ENCODE measurements at regions not wholly inside any gene's neighbourhood (a gene's known extent, or its start where the extent isn't known, plus 50 kb on each side); places are given as distances from the start of the nearest gene placed in this dataset.

DNA sequence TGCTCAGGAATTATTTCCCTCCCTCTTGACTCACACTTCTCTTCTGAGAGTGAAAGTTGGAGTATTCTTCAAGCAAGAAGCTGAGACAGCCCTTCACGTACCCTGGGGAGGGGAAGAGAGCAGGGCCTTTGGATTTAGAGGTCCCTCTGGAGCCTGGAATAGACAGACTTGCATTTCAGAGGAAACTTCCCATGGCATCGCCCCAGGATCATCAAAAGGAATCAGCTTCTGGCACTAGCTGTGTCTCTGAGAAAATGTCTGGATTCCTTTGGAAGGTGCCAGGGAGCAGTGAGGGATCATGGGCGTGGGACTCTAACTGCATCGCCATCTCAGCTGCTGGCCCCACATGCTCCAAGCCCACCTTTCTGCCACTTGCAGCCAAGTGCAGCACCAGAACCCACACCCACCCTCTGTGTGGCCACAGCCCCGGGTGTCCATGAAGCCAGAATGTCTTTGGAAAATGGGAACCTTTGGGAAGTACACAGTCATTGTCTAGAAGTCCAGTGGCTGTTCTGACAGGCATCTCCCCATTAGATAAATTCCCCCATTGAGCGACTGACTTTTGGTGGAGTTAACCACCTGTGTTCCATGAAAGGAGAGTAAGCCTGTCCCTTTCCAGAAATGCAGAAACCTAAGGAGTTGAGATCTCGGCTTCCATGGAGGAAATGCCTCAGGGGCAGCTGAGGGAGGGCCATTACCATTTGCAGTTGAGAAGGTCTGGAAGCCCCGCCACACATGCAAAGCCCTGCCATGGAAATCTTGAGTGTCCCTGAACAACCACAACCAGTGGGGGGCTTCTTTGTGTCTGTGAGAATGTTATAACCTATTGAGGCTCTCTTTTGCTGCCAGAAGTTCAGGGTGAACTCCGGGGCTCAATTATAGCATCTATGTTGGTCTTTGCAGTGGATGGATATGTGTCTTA, 57.8 kb upstream of the GDF10 start:
- no peak overlapping the region for H3K9ac ChIP-seq (ENCODE audit: low read length in 5 of 5)
- no peak overlapping the region for H3K27ac ChIP-seq (ENCODE audit: low read depth, low read length)
- peaks cover 3 to 57% (median 44%) of the 10 kb centered on the region in 5 donors for H3K4me1 ChIP-seq (ENCODE audit: control insufficient read depth in 5 of 5, insufficient read depth in 5 of 5, low read length in 5 of 5)
- no peaks in the 10 kb centered on the region for H3K36me3 ChIP-seq (ENCODE audit: control insufficient read depth in 5 of 5, insufficient read depth in 5 of 5, low read length in 5 of 5)
- peak overlapping the region in 1 of 5 donors; percentile 6 for H3K4me3 ChIP-seq (ENCODE audit: low read depth in 1 of 5, low read length in 5 of 5)
- peaks cover 0 to 6% (median 0%) of the 10 kb centered on the region in 5 donors for H3K9me3 ChIP-seq (ENCODE audit: control insufficient read depth in 5 of 5, low read length in 5 of 5)
- peaks cover 0 to 6% (median 0%) of the 10 kb centered on the region in 5 donors for H3K27me3 ChIP-seq (ENCODE audit: control insufficient read depth in 5 of 5, insufficient read depth in 4 of 5, low read length in 5 of 5)

DNA sequence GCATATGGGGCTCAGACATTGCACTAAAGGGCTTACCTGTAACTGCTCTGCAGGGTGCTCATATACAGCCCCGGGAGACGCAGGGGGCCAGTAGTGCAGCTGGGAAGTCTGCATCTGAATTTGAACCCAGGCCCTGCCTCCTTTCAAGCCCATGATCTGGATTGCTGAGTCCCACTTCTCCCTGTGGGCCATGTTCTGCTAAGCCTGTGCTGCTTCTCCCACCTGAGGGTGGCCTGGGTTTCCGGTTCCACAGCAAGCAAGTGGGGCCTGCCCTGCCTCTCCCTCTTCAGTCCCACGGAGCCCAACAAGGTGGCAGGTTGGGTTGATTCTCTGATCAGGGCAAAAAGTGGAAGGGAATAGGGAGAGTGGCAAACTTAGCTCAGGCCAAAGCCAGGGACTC, 56.6 kb upstream of the GDF10 start:
- no peak overlapping the region for H3K27ac ChIP-seq (ENCODE audit: low read depth, low read length)
- H3K27me3 ChIP-seq (ENCODE audit: control insufficient read depth in 5 of 5, insufficient read depth in 4 of 5, low read length in 5 of 5) = peaks cover 0 to 6% (median 0%) of the 10 kb centered on the region in 5 donors
- H3K4me1 ChIP-seq (ENCODE audit: control insufficient read depth in 5 of 5, insufficient read depth in 5 of 5, low read length in 5 of 5) = peaks cover 3 to 45% (median 32%) of the 10 kb centered on the region in 5 donors
- no peak overlapping the region for H3K4me3 ChIP-seq (ENCODE audit: low read depth in 1 of 5, low read length in 5 of 5)
- H3K36me3 ChIP-seq (ENCODE audit: control insufficient read depth in 5 of 5, insufficient read depth in 5 of 5, low read length in 5 of 5) = no peaks in the 10 kb centered on the region
- peak overlapping the region in 1 of 5 donors; percentile 35 for H3K9ac ChIP-seq (ENCODE audit: low read length in 5 of 5)
- H3K9me3 ChIP-seq (ENCODE audit: control insufficient read depth in 5 of 5, low read length in 5 of 5) = peaks cover 0 to 6% (median 0%) of the 10 kb centered on the region in 5 donors

DNA sequence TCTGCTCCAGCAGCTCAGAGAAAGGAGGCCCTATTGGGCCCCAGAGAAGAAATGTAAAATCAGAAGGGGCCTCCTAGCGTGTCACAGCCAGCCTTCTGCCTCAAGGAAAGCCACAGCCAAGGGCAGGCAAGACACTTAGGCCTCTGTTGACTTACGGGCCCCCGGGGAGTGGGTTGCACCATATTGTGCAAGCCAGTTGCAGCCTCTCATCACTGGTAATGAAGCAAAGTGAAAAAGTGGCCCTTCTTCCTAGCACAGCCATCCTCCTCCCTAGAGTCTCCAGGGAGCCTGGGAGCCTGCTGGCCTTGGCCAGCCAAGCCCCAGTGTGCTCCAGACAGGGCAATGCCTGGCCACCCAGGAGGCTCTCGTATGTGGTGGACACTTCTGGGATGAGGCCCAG, 56.2 kb upstream of the GDF10 start:
- H3K27ac ChIP-seq (ENCODE audit: low read depth, low read length) = no peak overlapping the region
- H3K4me3 ChIP-seq (ENCODE audit: low read depth in 1 of 5, low read length in 5 of 5) = no peak overlapping the region
- H3K9ac ChIP-seq (ENCODE audit: low read length in 5 of 5) = peak overlapping the region in 1 of 5 donors; percentile 35
- H3K9me3 ChIP-seq (ENCODE audit: control insufficient read depth in 5 of 5, low read length in 5 of 5) = peaks cover 0 to 6% (median 0%) of the 10 kb centered on the region in 5 donors
- H3K27me3 ChIP-seq (ENCODE audit: control insufficient read depth in 5 of 5, insufficient read depth in 4 of 5, low read length in 5 of 5) = peaks cover 0 to 6% (median 0%) of the 10 kb centered on the region in 5 donors
- peaks cover 2 to 41% (median 29%) of the 10 kb centered on the region in 5 donors for H3K4me1 ChIP-seq (ENCODE audit: control insufficient read depth in 5 of 5, insufficient read depth in 5 of 5, low read length in 5 of 5)
- H3K36me3 ChIP-seq (ENCODE audit: control insufficient read depth in 5 of 5, insufficient read depth in 5 of 5, low read length in 5 of 5) = no peaks in the 10 kb centered on the region

DNA sequence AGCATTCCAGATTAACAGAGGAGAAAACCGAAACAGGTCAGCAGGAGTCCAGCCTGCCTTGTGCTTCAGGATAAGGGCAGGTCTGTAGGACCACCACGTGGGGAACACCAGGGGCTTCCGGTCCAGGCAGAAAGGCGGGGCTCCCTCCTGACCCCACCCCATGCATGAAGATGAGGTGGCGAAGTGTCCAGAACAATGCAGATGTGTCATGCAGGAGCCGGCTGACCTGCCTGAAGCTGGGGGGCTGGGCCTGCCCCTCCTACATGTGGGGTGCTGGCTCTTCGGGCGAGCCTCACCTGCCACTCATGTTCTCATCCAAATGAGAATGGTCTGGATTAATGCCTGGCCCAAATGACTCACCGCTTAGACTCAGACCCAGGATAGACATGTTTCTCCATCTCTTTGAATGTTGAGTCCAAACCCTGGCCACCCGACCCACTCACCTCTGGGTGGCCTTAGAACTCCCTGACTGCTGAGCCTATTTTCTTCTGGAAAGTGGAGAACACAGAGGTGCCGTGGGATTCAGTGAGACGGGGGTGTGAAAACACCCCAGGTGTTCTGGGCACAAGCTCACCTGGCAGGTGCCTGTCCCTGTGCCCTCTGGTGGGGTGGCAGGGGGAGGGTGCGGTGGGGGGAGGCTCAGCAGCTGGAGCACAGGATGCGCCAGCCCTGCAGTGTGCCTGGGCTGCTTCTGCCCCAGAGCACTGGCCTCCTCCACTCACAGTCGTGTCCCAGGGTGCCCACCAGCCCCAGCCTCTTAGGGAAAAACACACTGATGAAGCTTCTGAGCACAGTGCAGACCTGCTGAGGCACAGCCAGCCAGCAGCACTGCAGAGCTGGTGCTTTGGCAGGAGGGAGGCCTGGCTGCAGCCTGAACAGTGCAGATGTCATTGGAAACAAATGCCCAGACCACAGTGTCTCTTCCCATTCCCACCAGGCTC, 55.2 kb upstream of the GDF10 start:
- Histone ChIP-seq H3K9me3 (ENCODE audit: control insufficient read depth in 5 of 5, low read length in 5 of 5) (no peaks in the 10 kb centered on the region), H3K36me3 (ENCODE audit: control insufficient read depth in 5 of 5, insufficient read depth in 5 of 5, low read length in 5 of 5) (no peaks in the 10 kb centered on the region), H3K27ac (ENCODE audit: low read depth, low read length) (no peak overlapping the region), H3K27me3 (ENCODE audit: control insufficient read depth in 5 of 5, insufficient read depth in 4 of 5, low read length in 5 of 5) (peaks cover 0 to 6% (median 0%) of the 10 kb centered on the region in 5 donors), H3K4me3 (ENCODE audit: low read depth in 1 of 5, low read length in 5 of 5) (no peak overlapping the region), H3K9ac (ENCODE audit: low read length in 5 of 5) (no peak overlapping the region), H3K4me1 (ENCODE audit: control insufficient read depth in 5 of 5, insufficient read depth in 5 of 5, low read length in 5 of 5) (peaks cover 2 to 41% (median 29%) of the 10 kb centered on the region in 5 donors)

DNA sequence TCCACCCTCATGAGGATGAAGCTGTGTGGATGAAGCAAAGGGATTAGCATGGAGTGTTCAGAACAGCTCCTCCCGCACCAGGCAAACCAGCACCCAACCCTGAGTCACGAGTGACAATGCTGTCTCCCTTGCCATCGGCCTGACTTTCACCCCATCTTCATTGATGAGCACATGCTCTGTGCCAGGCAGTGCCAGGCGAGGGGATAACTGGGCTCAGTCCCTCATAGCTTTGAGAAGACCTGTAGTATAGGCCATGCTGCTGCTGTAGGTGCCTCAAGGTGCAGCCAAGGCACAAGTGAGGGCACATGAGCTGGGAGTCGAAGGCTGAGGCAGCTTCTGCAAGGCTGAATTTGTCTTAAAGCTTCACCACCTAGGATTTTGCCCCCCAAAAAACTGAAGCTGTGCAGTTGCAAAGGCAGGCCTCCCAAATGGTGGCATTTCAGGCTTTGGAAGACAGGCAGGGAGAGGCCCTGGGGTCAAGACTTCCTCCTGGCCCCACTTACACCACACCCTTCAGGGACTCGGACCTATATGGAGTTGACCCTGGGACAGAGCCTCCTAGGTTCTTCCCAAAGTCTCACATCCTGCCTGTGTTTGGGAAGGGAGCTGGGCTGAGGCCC, 54.2 kb upstream of the GDF10 start:
- H3K4me1 ChIP-seq (ENCODE audit: control insufficient read depth in 5 of 5, insufficient read depth in 5 of 5, low read length in 5 of 5) = peaks cover 2 to 40% (median 29%) of the 10 kb centered on the region in 5 donors
- H3K27me3 ChIP-seq (ENCODE audit: control insufficient read depth in 5 of 5, insufficient read depth in 4 of 5, low read length in 5 of 5) = peaks cover 0 to 6% (median 0%) of the 10 kb centered on the region in 5 donors
- H3K9ac ChIP-seq (ENCODE audit: low read length in 5 of 5) = no peak overlapping the region
- no peaks in the 10 kb centered on the region for H3K36me3 ChIP-seq (ENCODE audit: control insufficient read depth in 5 of 5, insufficient read depth in 5 of 5, low read length in 5 of 5)
- no peaks in the 10 kb centered on the region for H3K9me3 ChIP-seq (ENCODE audit: control insufficient read depth in 5 of 5, low read length in 5 of 5)
- no peak overlapping the region for H3K27ac ChIP-seq (ENCODE audit: low read depth, low read length)
- no peak overlapping the region for H3K4me3 ChIP-seq (ENCODE audit: low read depth in 1 of 5, low read length in 5 of 5)

DNA sequence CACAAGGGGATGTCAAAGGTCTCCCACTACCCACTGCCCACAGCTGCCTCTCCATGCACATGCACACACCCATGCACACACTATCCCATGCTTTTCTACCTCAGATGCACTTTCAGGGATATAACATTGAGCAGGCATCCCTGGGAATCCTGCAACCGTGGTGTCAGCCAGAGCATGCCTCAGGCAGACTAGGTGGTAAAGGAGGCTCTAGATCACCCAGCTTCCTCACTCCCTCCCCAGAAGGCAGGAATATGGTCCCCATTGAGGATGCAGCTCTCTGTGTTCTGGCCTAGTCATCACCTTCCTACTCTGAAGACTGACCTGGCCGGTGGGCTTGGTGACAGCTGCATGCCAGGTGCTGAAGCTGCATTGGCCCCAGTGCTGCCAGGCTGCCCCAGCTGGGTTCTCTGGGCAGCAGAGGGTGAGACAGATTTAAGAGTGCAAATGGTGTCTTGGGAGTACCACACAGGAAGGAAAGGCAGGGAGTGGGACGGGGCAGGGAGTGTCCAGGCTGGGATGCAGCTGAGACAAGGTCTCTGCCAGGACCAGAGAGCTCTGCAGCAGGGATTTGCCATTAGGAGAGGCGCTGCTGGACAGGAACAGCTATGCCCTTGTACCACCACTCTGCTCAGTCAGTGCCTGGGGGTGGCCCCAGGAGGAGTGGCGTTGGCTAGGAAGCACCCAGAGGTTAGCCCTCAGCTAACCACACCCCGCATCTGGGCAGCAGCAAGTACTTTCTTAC, 53.4 kb upstream of the GDF10 start:
- H3K9ac ChIP-seq (ENCODE audit: low read length in 5 of 5) = no peak overlapping the region
- no peaks in the 10 kb centered on the region for H3K9me3 ChIP-seq (ENCODE audit: control insufficient read depth in 5 of 5, low read length in 5 of 5)
- H3K4me3 ChIP-seq (ENCODE audit: low read depth in 1 of 5, low read length in 5 of 5) = no peak overlapping the region
- peaks cover 0 to 6% (median 0%) of the 10 kb centered on the region in 5 donors for H3K27me3 ChIP-seq (ENCODE audit: control insufficient read depth in 5 of 5, insufficient read depth in 4 of 5, low read length in 5 of 5)
- peaks cover 2 to 32% (median 24%) of the 10 kb centered on the region in 5 donors for H3K4me1 ChIP-seq (ENCODE audit: control insufficient read depth in 5 of 5, insufficient read depth in 5 of 5, low read length in 5 of 5)
- no peaks in the 10 kb centered on the region for H3K36me3 ChIP-seq (ENCODE audit: control insufficient read depth in 5 of 5, insufficient read depth in 5 of 5, low read length in 5 of 5)
- no peak overlapping the region for H3K27ac ChIP-seq (ENCODE audit: low read depth, low read length)

DNA sequence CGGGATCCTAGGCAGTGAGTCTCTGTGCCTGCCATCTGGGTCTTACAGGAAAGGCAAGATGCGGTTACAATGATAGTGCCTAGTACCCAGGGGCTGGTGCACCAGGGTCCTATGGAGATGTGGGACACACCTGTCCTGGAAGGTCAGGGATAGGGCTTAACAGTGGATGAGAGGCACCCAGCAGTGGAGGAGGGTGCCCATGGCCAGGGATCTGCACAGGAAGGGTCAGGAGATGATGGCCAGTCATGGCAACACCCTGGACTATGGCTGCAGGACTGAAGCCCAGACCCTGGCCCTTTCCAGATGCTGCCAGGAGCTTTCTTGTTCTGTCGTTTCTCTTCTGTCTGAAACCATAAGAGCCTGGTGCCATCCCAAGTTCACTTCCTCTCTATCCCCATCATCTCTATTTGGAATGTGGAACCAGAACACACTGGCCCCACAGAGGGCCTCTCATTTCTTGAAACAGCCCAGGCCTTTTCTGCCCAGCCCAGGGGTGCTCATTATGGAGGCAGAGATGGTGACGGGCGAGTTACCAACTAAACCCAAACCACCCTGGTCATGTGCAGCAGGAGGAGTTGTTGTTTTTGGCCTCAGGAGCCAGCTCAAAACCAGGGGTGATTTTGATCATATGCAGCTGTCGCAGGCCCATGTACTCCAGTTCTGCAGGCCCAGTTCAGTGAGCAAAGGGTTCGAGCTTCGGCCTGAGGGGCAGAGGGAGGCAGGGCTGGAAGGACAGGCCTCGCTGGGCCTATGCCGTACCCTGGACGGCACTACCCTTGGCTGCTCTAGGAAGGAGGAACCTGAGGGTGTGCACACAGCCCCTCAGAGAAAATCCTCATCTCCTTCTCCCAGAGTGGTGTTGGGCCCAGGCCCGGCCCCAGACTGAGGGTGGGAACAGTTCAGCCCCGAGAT, 52.6 kb upstream of the GDF10 start:
- H3K27me3 ChIP-seq (ENCODE audit: control insufficient read depth in 5 of 5, insufficient read depth in 4 of 5, low read length in 5 of 5) = peaks cover 0 to 6% (median 0%) of the 10 kb centered on the region in 5 donors
- no peaks in the 10 kb centered on the region for H3K9me3 ChIP-seq (ENCODE audit: control insufficient read depth in 5 of 5, low read length in 5 of 5)
- H3K9ac ChIP-seq (ENCODE audit: low read length in 5 of 5) = no peak overlapping the region
- H3K36me3 ChIP-seq (ENCODE audit: control insufficient read depth in 5 of 5, insufficient read depth in 5 of 5, low read length in 5 of 5) = no peaks in the 10 kb centered on the region
- H3K4me1 ChIP-seq (ENCODE audit: control insufficient read depth in 5 of 5, insufficient read depth in 5 of 5, low read length in 5 of 5) = peaks cover 2 to 24% (median 16%) of the 10 kb centered on the region in 5 donors
- no peak overlapping the region for H3K4me3 ChIP-seq (ENCODE audit: low read depth in 1 of 5, low read length in 5 of 5)
- no peak overlapping the region for H3K27ac ChIP-seq (ENCODE audit: low read depth, low read length)

DNA sequence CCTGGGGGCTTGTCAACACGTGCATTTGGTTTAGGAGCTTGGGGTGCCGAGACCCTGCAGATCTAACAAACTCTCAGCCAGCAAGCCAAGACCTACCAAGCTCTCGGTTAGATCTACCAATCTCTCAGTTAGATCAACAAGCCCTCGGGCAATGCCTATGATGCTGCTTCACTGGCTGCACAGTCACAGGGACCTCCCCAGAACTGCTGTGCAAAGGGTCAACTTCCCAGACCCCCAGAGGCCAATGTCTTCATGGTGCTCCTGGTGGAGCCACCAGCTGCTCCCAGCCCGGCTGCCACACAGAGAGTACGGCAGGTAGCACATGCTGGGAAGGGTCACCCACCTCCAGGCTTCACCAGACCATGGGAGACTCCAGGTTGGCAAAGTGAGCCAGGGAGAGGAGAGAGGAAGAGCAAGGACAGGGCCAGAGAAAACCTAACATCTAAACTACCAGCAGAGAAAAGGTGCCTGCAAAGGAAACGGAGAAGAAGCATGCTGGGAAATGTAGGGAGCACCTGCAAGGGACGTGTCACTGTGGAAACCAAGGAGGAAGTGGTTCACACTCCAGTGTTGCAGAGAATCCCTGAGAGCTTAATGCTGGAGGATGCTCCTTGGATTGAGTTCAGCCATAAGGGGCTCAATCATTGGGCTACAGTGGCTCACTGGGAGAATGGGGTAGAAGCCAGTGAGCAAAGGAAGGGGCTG, 51.5 kb upstream of the GDF10 start:
- Histone ChIP-seq H3K27ac (ENCODE audit: low read depth, low read length) (no peak overlapping the region), H3K9ac (ENCODE audit: low read length in 5 of 5) (no peak overlapping the region), H3K4me3 (ENCODE audit: low read depth in 1 of 5, low read length in 5 of 5) (no peak overlapping the region), H3K9me3 (ENCODE audit: control insufficient read depth in 5 of 5, low read length in 5 of 5) (no peaks in the 10 kb centered on the region), H3K4me1 (ENCODE audit: control insufficient read depth in 5 of 5, insufficient read depth in 5 of 5, low read length in 5 of 5) (peaks cover 2 to 13% (median 11%) of the 10 kb centered on the region in 5 donors), H3K27me3 (ENCODE audit: control insufficient read depth in 5 of 5, insufficient read depth in 4 of 5, low read length in 5 of 5) (peaks cover 0 to 6% (median 0%) of the 10 kb centered on the region in 5 donors), H3K36me3 (ENCODE audit: control insufficient read depth in 5 of 5, insufficient read depth in 5 of 5, low read length in 5 of 5) (no peaks in the 10 kb centered on the region)
